COLO829 (cell line): ENCODE measurements at regions not wholly inside any gene's neighbourhood (a gene's known extent, or its start where the extent isn't known, plus 50 kb on each side); places are given as distances from the start of the nearest gene placed in this dataset.

Experiments used
- DNase-seq: peaks from one replicate; pipeline ENCODE4 v3.0.0; 2012; ENCODE audit warnings: low spot score

DNA sequence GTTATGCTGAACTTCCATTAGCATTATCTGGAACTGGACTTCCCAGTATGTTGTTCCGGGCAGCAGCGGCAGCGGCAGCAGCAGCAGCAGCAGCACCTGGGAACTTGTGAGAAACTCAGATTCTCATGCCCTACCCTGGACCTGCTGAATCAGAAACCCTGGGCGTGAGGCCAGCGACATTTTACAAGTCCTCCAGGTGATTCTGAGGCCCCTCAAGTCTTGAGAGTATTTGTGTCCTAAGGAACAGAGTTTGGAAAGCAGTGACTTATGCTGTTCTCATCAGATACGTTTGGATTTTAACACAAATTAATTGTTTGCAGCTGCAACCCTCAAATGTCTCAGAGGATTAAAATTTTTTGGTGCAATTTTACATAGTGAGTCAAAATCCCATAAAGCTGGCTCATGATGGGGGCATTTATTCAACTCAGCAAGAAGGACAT, 157.2 kb upstream of the KAZN start:
- no peak for DNase-seq

DNA sequence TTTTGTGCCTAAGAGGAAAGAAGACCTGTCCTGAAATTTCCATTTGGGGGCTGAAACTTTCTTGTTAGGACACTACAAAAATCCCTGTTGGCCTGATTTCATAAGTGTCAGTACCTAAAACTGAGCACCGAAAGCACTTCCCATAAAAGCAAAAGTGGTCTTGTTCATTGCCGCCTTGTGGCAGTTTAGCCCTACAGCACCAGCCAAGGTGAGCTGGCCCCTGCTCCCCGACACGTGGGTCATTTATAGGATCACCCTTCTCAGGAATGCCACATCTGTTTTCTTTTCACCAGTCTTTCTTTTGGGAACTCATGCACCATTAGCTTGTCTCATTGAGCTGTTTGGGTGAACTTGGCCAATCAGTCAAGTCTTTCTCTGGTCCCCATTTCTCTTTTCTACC, 155.8 kb upstream of the KAZN start:
- DNase-seq, result no peak

DNA sequence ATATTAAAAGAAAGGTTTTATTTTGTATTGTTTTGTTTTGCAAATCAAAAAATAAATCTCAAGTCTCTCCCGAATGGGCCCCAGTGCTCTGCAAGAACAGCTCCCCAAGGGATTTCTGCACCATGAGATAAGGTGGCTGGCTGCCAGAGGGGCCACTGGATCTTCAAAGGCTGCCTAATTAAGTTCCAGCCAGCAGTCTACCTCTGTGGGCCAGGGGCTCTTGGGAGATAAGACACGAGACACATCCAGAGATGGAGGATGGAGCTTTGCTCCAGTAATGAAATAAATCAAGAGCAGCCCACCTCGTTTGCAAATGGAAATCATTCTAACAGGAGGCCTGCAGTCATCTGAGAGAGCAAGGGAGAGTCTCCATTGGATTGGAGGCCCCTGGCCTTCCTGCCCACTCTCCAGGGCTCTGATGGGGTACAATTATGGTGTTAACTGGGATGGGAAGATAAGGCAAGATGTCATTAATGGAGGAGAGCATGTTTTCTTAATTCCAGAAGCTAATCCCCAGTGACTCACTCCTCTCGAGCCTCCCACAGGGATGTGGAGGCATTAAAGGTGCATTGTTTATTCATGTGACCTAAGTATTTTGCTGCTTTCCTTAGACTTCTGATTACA, 155.2 kb upstream of the KAZN start:
- DNase-seq, result peak; percentile 20

DNA sequence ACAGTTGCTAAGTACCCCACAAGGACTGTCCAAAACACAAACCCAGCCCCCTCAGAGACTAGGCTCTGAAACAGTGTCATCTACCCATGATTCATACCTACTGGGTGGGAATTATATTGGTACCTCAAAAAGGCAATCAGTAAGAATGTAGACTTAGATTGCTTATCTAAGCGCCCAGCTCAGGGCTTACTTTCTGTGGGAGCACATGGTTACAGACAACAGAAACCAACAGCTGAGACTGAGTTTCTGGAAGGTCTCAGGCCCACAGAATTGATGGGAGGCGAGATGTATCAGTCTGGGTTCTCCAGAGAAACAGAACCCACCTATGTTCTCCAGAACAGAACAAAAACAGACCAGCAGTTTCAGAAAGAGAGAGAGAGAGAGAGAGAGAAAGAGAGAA, 147.3 kb upstream of the KAZN start:
- DNase-seq, result no peak

DNA sequence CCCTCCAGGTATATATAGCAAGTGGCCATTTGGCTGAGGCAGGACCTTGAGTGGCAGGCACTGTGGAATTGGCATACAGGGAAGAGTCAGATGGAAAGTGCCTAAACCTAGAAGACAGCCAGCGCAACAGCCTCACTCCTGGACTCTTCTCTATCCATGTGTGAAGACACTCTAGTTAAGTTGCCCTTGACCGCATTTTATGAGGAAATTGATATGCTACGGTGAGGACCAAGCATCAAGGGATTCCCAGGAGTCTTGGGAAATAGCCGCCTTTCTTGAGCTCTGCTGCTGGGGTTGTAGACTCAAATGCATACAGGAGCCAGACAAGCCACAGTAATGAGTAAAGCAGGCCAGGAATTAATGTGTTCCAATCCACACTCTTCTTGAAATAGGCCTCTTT, 145.9 kb upstream of the KAZN start:
- DNase-seq, result no peak

DNA sequence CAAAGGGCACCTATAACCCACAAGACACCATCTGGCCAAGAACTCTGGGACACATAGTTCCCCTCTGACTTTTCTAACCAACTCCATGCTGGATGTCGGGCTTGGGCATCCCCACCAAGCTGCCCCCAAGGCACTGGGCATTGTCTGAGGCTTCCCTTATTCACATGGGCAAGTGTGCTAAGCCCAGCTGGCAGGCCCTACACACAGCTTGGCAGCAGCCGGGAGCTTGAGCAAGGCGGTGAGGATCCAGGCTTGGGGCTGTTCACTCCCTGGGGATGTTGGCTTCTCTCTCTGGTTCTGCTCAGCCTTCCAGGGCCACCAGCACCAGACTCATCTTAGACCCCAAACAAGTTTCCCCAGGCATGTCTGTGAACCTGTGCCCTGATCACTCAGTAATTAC, 138.3 kb upstream of the KAZN start:
- DNase-seq, result no peak

DNA sequence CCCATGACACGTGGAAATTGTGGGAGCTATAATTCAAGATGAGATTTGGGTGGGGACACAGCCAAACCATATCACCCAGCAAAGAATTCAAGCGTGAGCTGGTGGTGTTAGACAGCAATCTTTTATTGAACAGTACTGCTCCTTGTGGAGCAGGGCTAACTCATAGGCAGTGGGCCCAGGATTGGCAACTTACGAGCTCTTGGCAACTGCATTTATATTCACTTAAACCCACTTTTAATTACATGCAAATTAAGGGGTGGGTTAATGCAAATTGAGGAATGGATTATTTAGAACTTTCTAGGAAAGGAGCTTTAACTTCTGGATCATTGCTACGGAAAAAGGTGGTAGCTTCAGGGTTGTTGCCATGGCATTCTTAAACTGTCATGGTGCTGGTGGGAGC, 135.6 kb upstream of the KAZN start:
- DNase-seq, result no peak

DNA sequence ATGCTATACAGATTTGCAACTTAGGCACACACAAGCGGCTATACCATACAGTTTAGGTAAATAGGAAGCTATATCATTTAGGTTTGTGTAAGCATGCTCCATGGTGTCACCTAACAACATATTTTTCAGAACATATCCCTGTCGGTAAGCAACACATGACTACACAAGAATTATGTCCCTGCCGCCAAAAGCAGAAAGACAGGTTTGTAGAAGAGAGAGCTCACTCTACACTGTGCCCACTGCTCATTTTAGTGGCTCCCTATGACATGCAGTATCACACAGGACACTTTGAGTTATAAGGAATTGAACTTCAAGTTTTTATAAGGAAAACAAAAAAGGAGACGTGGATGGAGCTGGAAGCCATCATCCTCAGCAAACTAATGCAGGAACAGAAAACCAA, 132.5 kb upstream of the KAZN start:
- no peak for DNase-seq

DNA sequence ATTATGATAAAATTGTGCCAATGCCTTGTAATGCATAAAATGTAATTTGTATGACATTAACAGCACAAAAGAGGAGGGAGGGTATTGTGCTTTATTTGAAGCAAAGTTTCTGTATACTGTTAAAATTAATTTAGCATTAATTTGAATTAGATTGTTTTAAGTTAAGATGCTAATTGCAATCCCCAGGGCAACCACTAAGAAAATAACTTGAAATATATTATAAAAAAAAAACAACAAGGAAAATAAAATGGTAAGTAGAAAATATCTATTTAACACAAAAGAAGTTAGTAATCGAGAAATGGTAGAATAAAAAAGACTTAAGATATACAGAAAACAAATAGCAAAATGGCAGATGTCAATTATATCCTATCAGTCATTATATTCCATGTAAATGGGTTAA, 131.4 kb upstream of the KAZN start:
- no peak for DNase-seq

DNA sequence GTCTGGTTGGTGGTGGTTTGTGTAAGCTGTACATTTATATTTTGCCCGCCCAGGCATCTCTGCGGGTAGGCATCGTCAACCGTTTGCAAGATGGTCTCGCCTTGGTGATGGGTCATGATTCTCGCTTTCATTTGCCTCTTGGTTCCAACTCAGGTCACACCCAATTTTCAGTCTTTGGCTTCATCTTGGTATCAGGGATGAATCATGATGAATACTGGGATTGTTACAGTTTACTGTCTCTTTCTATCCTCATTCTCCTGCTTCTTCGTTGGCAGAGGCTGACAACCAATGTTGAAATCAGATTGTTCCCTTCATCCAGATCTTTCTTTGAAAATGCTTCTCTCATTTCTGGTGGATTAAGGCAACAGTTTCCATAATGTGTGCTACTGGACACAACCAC, 129.7 kb upstream of the KAZN start:
- no peak for DNase-seq

DNA sequence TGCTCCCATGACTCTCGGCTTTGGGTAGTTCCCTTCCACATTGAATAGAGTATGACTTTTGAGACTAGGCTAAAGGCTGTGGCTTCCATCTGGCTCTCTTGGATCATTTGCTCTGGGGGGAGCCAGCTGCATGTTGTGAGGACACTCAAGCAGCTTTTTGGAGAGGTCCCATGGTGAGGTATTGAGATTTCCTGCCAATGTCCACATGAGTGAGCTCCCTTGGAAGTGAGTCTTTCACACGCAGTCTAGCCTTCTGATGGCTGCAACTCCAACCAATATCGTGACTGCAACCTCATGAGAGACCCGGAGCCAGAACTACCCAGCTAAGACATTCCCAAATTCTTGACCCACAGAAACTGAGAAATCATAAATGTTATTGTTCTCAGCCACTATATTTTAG, 127.7 kb upstream of the KAZN start:
- no peak for DNase-seq

DNA sequence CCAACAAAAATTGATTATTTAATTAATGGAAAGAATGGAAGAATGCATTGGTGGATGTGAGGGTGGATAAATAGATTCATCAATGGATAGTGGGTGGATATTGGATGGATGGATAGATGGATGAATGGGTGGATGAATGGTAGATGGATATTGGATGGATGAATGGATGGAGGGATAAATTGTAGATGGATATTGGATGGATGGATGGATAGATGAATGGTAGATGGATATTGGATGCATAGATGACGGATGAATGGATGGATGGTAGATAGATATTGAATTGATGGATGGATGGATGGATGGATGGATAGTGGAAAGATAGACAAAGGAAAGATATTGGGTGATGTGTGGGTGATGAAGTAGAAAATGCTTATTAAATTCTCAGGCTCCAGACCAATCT, 123.6 kb upstream of the KAZN start:
- DNase-seq, result no peak

DNA sequence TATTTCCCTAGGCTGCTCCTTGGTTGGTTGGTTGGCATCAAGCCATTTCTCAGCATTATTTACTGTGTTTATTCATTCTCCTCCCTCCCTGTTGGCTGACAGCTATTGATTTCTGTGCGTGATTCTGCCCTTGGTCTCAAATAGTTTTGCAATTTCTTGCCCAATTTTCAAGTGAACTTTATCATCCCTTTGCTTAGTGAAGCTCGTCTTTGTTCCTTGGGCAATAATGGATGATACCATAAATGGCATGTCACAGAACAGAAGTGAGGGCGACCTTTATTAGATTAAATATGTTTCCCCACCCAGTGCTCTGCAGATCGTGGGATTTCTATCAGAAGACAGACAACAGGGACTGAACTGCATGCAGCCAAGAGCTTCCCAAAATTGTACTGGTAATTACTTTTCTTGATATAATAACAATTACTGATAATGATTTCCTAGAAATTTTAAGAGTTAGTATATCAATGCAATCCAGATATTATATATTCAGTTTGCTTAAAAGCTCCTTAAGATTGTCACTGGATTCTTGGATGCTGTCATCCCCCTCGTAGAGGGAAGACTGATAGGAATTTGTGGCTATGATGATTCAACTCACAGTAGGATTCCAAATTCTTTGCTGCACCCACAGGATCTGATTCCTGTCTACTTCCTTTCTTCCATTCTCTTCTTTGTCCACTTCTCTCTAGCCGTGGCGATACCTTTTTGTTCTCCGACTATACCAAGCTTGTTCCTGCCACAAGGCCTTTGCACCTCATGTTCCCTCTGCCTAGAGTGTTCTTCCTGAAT, 122.1 kb upstream of the KAZN start:
- no peak for DNase-seq

DNA sequence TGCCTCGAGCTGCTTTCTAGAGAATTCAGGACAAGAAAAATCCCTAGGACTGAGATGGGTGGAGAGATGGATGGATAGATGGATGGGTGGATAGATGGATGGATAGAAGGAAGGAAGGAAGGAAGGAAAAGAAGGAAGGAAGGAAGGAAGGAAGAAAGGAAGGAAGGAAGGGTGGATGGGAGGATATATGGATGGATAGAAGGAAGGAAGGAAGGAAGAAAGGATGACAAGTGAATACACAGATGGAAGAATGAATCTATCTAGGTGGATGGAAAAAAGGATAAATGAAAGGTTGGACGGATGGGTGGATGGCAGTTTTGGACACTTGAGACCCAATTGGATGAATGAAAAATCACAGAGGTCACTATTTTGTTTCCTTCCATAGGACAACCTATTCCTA, 120.4 kb upstream of the KAZN start:
- no peak for DNase-seq

DNA sequence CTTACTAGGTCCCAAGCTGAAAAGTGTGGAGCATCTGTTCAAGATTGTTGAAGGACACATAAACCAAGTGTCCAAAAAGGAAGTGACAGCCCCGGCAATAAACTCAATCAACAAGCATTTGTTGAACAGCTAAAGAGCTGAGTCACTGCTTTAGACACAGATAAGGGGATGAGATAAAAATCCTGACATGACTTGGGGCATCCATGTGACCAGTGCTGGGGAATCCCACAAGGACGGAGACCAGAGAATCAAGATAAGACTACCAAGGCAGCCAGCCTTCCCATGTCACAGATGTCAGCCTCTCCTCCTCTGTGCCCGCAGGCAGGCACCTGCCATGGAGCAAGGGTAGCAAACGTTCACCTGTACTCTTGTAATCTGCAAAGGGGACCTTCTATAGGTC, 118.6 kb upstream of the KAZN start:
- DNase-seq, result no peak

DNA sequence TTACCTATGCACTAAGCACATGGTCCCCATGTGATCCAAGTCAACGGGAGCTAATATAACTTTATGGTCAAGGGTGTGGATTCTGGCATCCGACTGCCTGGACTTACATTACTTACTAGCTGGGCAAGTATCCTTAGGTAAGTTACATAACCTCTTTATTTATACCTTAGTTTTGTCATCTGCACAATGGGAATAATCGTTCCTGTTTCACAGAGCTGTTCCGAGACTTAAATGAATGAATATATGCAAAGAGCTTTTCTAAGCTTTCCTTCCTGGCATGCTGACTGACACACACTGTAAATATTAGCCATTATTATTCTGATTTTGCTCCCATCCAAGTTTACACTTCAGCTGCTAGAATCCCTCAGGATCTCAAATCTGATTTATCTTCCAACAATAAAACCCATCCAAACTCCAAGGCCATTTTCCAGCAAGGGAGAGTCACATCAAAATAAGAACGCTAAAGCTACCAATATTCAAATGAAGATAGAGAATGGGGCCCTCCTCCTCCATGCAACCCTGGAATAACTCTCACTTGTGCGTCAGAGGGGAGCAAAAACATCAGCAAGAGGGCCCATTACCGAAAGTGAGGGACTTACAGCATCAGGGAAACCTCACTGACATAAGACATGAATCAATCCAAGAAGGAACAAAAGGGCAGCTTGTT, 115.6 kb upstream of the KAZN start:
- DNase-seq, result no peak

DNA sequence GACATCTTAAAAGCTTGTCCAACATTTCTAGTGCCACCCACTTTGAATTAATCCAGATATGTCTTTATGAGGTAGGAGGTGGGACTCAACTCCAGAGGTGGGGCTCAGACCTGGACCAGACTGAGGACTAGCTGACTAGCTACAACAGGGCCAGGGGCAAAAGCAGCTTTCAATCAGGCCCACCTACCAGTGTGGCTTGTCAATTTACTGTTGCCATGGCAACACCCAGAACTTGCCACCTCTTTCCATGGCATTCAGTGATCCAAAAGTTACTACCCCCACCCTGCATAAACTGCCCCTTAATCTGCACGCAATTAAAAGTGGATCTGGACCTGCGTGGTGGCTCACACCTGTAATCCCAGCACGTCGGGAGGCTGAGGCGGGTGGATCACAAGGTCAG, 113.2 kb upstream of the KAZN start:
- DNase-seq, result no peak

DNA sequence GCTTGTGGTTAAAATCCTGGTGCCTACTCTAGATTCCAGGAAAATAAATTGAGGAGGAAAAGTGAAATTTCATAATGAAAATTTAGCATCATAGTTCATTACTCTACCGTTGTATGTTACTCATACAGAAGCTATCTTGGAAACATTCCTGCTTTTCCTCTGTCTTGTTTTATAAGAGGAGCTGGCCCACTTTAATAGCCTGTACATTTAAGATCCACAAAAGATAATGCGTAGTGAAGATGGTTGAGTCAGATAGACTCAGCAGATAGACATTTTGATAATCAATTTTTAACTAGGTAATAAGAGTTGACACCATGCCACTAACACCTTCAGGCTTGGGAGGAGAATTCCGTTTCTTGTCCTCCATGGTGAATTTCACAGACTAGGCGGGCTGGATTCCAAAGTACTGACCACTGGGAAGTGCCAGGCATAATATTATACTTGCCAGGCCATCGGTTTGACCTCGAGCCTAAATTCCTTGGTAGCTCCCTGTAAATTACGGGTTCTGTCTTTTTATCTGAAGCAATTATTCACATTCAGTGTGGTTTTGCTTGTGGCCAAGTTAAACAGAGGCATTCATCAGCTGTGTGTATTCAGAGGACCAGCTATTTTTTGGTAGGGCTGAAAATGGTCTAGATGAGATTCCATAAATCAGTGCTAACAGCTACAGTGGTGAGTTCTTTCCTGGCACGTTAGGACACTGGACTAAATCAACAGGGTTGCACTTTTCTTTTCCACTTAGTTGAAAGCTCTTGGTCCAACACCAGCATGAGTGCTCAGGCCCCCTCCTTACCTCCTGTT, 111.9 kb upstream of the KAZN start:
- DNase-seq, result no peak

DNA sequence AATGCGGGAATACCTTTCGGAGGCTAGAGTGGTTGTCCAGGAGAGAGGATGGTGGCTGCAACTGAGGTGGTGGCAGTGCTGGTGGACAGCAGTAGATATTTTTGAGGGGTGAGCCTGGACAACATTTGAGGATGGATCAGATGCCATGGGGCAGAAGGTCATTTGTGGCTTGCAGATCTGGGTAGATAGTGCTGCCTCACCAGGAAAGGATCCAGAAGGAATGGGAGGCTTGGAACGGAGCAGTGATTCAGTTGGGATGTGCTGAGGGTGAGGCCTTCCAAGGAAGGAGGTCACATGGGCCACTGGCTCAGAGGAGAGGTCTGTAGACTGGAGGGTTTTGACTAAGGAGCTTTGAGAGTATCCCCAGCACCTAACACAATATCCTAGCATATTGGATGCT, 110.8 kb upstream of the KAZN start:
- DNase-seq, result no peak

DNA sequence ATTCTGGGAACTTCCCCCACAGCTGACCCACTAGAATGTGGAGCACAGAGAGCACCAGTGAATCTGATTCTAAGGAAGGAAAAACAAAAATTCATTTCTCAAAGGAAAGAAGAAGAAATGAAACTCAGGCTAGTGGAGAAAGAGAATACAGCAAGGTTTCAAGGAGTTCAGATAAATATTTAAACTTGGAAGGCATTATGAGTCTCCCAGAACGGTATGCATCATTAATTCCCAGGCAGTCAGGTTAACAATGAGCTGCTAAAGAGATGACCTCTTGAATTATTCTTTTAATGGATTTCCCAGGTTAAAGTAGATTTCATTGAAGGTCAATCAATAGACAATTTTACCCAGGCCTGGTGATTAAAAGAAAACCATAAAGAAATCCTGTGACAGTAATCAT, 103.6 kb upstream of the KAZN start:
- DNase-seq, result no peak

DNA sequence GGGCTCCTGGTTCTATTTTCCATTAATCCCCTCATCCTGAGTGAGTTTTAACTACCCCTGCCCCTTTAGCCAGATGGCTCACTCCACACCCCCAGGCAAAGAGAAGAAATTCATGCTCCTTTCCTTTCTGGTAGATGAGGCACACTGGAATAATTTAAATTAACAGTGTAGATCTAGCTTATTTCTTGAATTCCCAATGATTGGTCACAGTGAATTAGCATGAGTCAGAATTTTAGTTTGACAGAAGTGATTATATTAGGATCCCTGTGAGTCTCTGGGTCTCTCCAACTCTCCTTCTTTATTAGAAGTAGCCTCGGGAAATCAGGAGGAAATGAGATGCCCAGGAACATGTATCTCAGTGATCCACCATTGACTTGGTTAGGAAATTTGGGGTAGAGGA, 103.1 kb upstream of the KAZN start:
- no peak for DNase-seq

DNA sequence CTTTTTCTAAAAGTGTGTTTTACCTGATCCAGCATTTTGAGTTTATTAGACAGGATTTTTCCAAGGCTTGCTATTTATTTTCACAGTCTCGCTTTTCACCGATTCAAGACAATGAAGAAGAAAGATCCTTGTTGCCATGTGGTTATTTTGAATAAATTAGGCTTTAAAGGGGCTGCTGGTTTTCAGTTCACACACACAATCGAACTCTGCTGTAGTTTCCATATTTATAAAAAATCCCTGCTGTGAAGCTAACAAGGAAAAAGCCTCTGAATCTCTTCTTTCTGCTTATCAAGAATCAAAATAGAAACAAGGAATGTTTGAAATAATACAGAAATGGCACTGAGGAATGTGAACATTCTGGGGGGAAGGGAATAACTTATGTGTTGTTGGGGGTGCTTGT, 102.5 kb upstream of the KAZN start:
- no peak for DNase-seq

DNA sequence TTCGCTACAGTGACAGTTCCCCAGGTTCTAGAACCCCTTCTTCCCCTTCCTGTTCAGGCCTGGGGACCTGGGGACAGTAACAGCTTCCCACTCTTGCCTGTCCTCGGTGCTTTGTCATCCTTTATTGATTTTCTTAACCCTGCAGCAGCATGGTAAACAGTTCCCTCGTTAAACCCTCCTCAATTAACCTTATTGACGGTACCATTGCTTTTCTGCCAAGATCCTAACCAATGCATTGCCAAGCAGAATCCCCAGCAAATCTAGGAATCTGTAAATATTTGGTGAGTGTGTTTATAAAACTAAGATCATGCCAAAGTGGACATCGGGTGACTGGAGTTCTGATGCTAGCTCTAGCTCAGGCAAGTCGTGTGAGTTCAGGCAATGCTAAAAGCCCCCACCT, 99.6 kb upstream of the KAZN start:
- DNase-seq, result no peak
